Hypothalamus (tissue), 51 donors: ENCODE measurements at regions not wholly inside any gene's neighbourhood (a gene's known extent, or its start where the extent isn't known, plus 50 kb on each side); places are given as distances from the start of the nearest gene placed in this dataset.
"Not testable (repeated sequence)": the region's sequence is repeated elsewhere in the genome, so short reads cannot be mapped to it uniquely, and the experiment has no call there.

Source experiments
- DNase-seq, 51 donors: peaks; one replicate each; lab custom pipeline; 2025; lab: John Stamatoyannopoulos, UW

DNA sequence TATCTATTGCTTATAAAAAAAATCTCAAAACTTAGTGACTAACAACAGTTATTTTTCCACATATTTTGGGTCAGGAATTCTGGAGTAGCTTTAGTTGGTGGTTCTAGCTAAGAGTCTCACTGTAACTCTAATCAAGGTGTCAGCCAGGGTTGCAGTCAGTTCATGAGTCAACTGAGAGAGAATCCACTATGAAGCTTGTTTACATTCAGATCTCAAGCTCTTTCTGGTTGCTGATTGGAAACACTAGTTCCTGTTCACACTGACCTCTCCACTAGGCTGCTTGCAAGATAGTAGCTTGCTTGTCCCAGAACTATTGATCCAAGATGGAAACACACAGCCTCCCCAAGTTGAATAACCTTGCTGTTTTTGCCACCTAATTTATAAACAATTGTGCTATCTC, 1192.1 kb upstream of the B3GALT2 start:
- DNase-seq, result no peak

DNA sequence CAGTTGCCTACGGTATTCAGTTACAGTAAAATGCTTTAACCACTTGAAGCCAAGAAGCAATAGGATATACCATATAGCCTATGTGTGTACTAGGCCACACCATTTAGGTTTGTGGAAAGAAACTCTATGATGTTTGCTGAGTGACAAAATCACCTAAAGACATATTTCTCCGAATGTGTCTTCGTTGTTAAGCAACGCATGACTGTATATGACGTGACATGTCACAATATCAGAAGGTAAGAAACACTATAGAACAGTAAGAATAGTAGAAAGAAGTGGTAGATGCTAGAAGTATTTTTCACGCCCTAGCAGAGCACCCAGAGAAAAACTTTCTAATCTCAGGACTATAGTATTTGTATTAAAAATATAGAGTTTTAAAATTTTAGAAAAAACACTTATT, 1188.2 kb upstream of the B3GALT2 start:
- DNase-seq, result no peak

DNA sequence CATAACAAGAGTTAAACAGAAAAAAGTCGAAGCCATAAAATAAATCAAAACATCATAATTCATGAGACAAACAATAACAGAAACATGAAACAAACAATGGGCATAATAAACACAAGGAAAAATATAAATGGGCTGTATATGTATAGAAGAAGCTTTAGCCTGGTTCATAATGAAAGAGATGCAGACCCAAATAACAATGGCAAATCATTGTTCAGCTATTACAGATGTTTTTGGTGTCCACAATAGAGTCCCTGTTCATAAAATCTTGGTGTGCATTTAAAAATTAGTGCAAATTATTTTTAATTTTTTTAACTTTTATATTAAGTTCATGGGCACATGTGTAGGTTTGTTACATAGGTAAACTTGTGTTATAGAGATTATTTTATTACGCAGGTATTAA, 1185.9 kb upstream of the B3GALT2 start:
- DNase-seq, result no peak

DNA sequence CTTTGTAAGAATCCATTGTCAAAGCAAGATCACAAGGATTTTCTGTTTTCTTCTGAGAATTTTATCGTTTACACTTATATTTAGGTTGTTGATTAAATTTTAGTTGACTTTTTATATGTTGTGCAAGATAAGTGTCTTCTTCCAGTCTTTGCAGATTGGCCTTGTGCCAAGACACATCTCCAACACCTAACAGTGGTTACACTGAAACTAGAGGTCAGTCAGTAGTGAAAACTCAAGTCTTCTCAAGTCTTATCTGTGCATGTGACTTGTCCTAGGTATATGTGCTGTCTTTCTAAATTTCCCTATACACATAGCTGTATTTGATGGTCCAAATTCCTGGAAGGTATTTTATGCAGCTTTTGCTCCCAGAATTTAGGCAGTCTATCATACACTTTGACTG, 1183.2 kb upstream of the B3GALT2 start:
- DNase-seq, result no peak

DNA sequence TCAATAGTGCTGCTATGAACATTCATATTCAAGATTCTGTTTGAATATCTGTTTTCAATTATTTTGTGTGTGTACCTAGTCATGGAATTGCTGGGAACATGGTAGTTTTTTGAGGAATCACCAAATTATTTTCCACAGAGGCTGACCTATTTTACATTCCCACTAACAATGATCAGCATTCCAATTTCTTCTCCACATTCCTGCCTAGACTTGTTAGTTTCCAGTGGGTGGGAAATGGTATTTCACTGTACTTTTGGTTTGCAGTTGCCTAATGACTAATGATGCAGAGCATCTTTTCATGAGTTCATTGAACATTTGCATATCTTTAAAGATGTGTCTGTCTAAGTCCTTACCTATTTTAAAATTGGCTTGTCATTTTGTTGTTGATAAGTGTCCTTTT, 1182.6 kb upstream of the B3GALT2 start:
- DNase-seq, result no peak

DNA sequence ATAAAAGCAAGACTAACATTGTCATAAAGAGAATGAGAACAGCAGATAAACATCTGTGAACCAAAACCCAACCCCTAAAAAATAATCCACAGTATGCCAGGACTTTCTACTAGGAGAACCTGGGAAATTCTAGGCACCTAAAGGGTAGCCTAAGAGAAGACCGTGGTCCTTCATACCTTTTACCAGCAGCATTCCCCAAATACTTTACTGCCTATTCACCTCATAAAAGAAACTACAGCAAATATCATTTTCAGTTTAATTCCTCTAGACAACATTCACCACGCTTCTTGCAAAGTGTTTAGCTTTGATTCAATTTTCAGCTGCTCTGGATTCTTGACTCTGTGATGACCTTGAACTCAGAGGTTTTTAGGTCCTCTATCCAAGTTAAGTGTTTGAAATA, 1180.7 kb upstream of the B3GALT2 start:
- DNase-seq, result no peak

DNA sequence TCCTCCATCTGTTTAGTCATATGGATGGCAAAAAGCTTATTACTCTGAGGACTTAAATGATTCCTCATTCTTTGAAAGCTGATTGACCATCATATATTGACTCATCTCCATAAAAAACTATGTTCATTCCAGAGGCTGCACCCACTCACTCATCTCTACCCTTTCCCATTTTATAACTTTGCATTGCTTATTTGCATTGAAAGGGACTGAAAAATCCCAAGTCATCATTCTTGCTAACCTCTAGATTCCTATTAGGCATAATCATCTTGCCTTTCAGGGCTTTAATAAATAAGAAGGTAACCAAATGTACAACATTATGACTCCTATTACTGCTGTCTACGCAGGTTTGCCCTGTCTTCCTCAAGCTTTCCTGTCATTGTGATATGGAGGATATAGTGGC, 1180.3 kb upstream of the B3GALT2 start:
- DNase-seq, result no peak

DNA sequence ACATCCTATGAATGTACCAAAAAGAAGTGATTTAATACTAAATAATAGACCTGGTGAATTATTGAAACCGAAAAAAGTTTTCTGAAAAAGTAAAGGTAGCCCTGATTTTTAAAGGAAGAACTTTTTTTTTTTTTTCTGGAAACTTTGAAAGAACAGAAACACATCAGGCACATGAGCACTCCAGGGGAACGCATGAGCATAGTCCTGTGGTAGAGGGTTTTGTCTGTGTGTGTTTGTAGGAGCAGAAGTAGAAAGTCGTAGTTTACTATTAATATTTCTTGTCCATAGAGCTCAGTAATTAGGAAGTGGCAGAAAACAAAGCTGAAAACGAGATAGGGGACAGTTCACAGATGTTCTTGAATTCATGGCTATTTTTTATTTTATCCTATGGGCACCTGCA, 1175.9 kb upstream of the B3GALT2 start:
- no peak for DNase-seq

DNA sequence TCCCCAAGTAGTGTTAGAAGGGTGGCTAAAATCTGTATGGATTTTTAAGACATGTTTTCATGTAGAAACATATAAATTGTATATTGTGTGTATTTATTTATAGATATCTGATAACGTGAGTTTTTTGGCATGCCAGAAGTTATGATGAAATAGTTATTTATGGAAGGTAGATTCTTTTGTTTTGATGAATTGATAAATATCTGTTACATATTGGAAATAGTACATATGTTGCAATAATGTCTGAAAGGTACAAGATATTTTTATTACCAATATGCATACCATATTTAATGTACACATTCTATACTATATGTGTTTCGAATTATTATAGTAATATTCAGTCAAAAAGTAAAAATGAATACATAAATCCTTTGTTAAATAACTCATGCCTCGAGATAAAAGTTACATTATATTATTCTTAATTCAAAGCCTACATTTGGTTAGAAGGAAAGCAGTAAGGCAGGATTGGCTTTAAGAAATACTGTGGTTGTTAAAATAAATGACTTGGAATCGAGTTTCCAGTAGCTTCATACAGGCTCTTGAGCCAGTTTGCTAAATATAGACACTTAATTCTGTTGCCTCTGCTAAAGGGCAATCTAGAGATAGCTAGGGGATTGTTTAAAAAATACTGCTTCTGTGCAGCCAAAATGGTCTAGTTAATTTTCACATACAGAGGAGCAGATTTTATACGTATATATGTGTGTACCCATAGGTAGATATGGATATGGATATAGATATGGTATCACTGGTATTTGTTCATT, 1175.1 kb upstream of the B3GALT2 start:
- no peak for DNase-seq

DNA sequence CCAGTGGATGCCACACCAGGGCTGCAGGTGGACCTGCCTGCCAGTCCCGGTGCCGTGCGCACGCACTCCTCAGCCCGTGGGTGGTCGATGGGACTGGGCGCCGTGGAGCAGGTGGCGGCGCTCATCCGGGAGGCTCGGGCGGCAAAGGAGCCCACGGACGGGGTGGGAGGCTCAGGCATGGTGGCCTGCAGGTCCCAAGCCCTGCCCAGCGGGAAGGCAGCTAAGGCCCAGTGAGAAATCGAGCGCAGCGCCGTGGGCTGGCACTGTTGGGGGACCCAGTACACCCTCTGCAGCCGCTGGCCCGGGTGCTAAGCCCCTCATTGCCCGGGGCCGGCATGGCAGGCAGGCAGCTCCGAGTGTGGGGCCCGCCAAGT, 1171.8 kb upstream of the B3GALT2 start:
- DNase-seq, result no peak

DNA sequence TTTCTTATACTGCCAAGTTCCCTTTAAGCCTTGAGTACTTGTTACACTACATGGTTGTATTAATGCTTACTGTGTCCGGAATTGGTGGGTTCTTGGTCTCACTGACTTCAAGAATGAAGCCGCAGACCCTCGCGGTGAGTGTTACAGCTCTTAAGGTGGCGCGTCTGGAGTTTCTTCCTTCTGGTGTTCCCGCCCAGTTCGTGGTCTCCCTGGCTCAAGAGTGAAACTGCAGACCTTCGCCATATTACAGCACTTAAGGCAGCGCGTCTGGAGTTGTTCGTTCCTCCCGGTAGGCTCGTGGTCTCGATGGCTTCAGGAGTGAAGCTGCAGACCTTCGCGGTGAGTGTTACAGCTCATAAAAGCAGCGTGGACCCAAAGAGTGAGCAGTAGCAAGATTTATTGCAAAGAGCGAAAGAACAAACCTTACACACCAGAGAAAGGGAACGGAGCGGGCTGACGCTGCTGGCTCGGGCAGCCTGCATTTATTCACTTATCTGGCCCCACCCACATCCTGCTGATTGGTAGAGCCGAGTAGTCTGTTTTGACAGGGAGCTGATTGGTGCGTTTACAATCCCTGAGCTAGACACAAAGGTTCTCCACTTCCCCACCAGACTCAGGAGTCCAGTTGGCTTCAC, 1171.3 kb upstream of the B3GALT2 start:
- not testable (repeated sequence) for DNase-seq

DNA sequence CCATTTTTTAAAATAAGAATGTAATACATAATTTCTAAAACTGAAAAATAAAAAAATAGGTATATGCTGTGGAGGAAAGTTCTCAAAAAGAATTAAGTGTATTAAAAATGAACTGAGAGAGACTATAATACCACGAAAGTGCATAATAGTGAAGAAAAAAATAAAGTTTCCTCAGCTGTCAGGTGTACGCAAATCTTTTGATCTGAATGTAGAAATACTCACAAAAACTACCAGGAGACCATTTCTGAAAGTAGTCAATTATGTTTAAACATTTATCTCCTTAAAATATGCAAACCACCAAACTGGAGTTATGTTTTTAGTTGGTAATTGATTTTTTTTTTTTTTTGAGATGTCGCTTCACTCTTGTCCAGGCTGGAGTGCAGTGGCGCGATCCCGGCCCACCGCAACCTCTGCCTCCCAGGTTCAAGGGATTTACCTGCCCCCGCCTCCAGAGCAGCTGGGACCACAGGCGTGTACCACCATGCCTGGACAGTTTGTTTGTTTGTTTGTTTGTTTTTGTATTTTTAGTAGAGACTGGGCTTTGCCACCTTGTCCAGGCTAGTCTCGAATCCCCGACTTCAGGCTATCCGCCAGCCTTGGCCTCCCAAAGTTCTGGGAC, 1169.2 kb upstream of the B3GALT2 start:
- no peak for DNase-seq

DNA sequence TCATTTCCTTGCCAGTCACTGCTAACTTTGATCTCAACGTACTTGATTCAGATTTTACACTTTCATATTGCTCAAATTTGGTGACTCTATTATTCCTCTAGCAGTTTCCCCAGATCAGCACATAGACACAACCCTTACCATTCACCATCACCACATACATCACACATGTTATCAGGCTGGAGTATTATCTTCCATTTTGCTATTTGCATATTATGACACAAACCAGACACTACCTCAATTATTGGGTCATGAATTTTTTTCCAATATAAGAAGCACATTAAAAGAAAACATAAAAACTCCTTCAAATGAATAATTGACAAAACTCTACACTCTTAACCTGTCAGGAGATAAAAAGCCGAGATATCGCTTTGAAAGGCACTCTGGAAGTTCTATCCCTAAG, 1166.7 kb upstream of the B3GALT2 start:
- no peak for DNase-seq

DNA sequence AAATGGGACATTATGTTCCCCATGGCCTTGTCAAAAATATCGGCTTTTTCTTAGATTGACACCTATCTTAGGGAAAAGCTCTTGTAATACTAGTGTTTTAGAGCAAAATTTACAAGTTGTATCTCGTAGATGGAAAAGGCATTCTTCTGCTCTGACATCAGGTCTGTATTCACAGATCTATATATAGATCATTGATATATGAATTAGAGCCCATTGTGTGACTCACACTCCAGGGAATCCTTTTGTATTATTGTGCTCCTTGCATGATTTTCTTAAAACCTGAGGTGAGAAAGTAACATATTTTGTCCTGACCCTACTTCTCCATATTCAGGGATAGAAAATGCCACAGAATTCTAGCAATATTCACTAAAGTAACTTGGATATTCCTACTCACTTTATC, 1160.8 kb upstream of the B3GALT2 start:
- no peak for DNase-seq

DNA sequence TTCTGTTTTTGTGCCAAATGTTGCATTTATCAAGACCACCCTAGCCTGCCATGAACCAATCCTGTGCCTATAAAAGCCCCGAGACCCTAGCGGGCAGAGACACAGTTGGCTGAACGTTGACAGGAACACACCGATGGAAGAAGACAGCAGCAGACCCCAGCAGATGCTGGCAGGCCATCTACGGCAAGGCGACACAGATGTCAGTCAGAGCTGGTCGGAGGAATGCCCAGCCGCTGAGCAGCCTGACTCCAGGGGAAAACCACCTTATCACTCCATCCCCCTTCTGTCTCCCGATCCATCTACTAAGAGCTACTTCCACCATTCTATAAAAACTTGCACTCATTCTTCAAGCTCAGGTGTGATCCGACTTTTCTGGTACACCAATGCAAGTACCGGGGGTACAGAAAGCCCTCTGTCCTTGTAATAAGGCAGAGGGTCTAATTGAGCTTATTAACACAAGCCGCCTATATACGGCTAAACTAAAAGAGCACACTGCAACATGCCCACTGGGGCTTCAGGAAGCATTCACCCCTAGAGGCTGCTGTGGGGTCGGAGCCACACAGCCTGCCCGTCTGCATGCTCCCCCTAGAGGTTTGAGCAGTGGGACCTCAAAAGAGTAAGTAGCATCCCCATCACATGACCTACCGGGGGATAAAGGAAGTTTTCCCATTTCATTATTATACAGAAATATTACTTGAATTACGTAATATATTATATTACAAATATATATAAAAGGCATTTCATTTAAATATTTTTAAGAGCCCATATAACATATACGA, 1156.3 kb upstream of the B3GALT2 start:
- no peak for DNase-seq

DNA sequence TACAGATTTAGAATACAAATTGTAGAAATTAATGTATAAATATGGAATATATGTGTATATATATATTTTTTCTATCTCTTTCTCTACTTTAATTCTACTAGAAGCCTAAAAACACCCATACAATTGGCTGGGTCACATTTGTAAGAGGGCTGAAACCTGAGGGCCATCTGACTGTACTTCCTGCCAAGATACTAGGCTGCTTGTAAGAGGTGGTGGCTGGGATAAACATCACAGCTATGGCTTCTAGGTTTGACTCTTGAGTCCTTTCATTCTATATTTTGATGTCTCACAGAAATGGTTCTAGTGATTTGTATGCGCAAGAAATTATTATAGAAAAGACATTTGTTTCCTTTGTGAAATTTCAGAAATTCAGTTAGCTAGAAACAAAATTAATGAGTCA, 1155.2 kb upstream of the B3GALT2 start:
- no peak for DNase-seq

DNA sequence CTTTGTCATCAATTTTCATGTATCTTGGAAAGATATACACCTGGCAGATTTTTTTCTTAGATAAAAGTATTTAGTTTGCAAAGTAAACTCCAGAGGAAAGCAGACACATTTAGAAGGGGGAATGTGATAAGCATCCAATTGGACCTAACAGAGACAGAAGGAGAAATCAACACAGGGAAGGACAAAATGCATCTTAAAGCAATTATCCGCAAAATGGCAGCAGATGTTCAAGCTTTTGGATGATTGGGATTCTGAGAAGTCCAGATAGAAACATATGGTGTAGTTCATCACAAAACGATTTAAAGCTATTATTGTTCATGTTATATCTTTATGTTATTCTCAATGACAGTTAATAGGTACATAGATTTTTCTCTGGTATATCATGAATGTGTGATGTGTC, 1153.1 kb upstream of the B3GALT2 start:
- no peak for DNase-seq

DNA sequence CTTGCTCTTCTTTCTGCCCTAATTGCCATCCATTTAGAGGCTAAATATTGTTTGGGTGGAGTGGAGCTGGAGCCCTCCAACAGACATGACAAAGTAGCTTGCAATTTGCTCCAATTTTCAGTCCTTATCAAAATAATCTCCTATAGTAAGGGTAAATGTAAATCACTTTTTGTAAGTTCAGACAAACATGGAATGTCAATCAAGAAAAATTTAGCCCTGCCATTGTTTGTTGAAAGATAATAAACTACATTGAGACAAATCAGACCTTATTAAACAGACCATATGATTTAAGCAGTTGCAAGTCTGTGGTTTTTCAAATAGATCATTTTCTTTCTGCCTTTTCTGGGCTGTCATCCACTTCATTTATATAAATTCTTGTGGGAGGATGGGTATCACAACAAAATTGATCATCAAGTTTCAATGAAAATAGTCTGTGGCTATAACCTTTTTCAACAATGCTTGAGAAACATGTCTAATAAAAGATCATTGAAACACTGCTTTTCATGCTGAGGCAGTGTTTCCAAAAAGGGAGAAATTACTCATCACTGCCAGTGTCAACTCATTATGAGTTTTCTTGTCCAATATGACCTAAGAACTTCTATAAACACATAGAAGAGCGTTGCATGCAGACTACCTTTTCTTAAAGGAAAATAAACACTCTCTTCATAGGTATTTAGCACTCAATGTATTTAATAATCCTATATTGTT, 1152.0 kb upstream of the B3GALT2 start:
- no peak for DNase-seq

DNA sequence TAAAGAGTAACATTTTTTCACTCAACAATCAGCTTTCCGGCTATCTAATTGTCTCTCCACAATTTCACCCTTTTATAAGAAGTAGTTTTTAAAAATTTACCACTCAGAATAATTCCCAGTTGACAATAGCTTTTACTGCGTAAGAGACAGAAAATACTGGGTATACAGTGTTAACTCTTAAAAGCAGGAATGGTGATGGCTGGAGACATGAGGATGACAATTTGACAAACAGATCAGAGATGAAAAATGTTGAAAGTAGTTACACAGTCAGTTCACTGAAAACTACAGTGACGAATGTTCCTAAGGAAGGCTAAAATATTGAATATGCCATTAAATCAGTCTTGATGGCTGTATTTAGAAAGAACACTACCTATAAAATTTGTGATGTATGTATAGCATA, 1146.8 kb upstream of the B3GALT2 start:
- DNase-seq, result no peak

DNA sequence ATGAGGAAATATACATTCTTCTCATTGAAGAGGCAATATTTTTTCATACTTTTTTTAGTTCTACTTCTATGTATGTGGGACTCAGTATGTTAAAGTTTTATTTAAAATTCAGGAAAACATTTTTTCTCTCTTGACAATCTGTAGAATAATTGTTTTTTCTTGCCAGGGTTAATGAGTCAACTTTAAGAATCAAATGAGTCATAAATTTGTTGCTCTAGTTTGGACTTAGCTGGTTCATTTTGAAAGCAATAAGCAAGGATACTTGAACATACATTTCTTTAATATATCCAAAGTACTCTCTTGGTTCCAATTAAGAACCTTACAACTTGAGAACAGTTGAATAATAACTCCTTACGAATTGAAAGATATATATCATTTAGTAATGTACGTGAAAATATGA, 1145.3 kb upstream of the B3GALT2 start:
- DNase-seq, result no peak

DNA sequence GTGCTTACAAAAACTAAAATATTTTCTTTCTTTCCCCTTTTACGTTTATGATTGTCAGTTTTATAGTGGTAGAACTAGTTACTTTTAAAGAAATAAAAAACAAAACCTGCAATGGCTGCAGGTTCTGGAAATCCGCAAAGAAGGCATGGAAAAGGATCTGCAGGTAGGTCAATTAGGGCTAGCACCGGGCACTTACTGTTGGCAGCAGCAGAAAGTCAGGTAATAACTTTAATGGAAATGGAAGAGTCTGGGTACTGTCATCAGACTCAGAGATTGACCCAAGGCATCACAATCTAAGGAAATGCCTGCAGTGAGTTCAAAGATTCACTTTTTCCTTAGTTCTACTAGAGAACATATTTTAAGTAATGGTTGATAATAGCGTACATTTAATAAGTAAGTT, 1136.3 kb upstream of the B3GALT2 start:
- DNase-seq, result no peak
